Endothelial cell of umbilical vein (primary cell): ENCODE measurements at regions not wholly inside any gene's neighbourhood (a gene's known extent, or its start where the extent isn't known, plus 50 kb on each side); places are given as distances from the start of the nearest gene placed in this dataset.

ENCODE experiments used
- BruUV-seq: library from RNA; stranded (reverse); fragments of 400-500 nt; replicated peaks from 2 replicates; lab custom pipeline; 2021; lab: Mats Ljungman, UMichigan
- CTCF ChIA-PET: fragments of 300-600, 350-600 bp; sonication (Branson Sonifier 250); formaldehyde crosslinking; loops from one replicate; lab custom pipeline; 2021; ENCODE audit warnings: antibody characterized with exemption, inconsistent platforms; lab: Charles Lee
- POLR2A ChIA-PET: fragments of 300-600, 350-600 bp; sonication (Branson Sonifier 250); formaldehyde crosslinking; loops from one replicate; lab custom pipeline; 2021; ENCODE audit warnings: antibody characterized with exemption, inconsistent platforms; lab: Charles Lee
- DNase-seq: peaks from one replicate; pipeline ENCODE4 v3.0.0-alpha.2; 2011; ENCODE audit warnings: low read depth, low spot score
- FAIRE-seq: peaks from 2 replicates; lab custom pipeline; 2011; peaks lifted over from hg19 to GRCh38; lab: Jason Lieb, UNC
- H2AFZ ChIP-seq: 2 replicates; pipeline ENCODE4 v1.6.0; 2012; ENCODE audit warnings: low read depth, low read length, control low read depth, inconsistent platforms
- H3K27ac ChIP-seq: 2 replicates; pipeline ENCODE4 v1.5.1; 2011; ENCODE audit warnings: low read depth, mild to moderate bottlenecking, control low read depth, low read length, moderate library complexity; ENCODE audit not compliant: insufficient read depth
- H3K27me3 ChIP-seq, 2 experiments: 2 replicates each; pipeline versions ENCODE4 v1.6.0 to v1.6.1; 2011; ENCODE audit warnings: low read length in 2 of 2, mixed read lengths in 1 of 2; ENCODE audit not compliant: control insufficient read depth in 2 of 2, insufficient read depth in 2 of 2
- H3K36me3 ChIP-seq, 2 experiments: 2 replicates in 1 of 2; 3 replicates in 1 of 2; pipeline ENCODE4 v1.5.1; 2011; ENCODE audit warnings: low read length in 2 of 2, mild to moderate bottlenecking in 1 of 2, moderate library complexity in 1 of 2; ENCODE audit not compliant: control insufficient read depth in 2 of 2, insufficient read depth in 2 of 2; ENCODE audit errors: extremely low read depth in 1 of 2
- H3K4me1 ChIP-seq: 3 replicates; pipeline ENCODE4 v1.5.1; 2011; ENCODE audit warnings: mild to moderate bottlenecking, low read length; ENCODE audit not compliant: control insufficient read depth, insufficient read depth; ENCODE audit errors: extremely low read depth
- H3K4me2 ChIP-seq: 2 replicates; pipeline ENCODE4 v1.6.1; 2011; ENCODE audit warnings: low read length, control low read depth, mixed read lengths; ENCODE audit not compliant: insufficient read depth
- H3K4me3 ChIP-seq, 3 experiments: fragments of 200-600 bp in 1 of 3; sonication (generic), shearing (Covaris generic) in 1 of 3; replicated peaks in 1 of 3; 2 replicates each; pipeline ENCODE4 v1.5.1; 2011 to 2016; ENCODE audit warnings: control low read depth in 3 of 3, low read length in 3 of 3, mild to moderate bottlenecking in 2 of 3, inconsistent platforms in 1 of 3, low read depth in 1 of 3, moderate library complexity in 1 of 3; ENCODE audit not compliant: insufficient read depth in 1 of 3
- H3K79me2 ChIP-seq: 2 replicates; pipeline ENCODE4 v1.6.0; 2012; ENCODE audit warnings: low read length, inconsistent platforms; ENCODE audit not compliant: control insufficient read depth, insufficient read depth
- H3K9ac ChIP-seq: replicated peaks from 2 replicates; pipeline ENCODE3; 2011; ENCODE audit warnings: low read length, control low read depth; ENCODE audit not compliant: insufficient read depth; ENCODE audit errors: extremely low read depth
- H3K9me1 ChIP-seq: replicated peaks from 3 replicates; pipeline ENCODE4 v1.6.0; 2011; ENCODE audit warnings: mild to moderate bottlenecking, low read length; ENCODE audit not compliant: control insufficient read depth, insufficient read depth; ENCODE audit errors: extremely low read depth
- H3K9me3 ChIP-seq: replicated peaks from 2 replicates; pipeline ENCODE4 v1.5.1; 2012; ENCODE audit warnings: low read length, inconsistent platforms; ENCODE audit not compliant: control insufficient read depth, insufficient read depth
- H4K20me1 ChIP-seq: replicated peaks from 2 replicates; pipeline ENCODE3; 2011; ENCODE audit warnings: mild to moderate bottlenecking, low read length; ENCODE audit not compliant: control insufficient read depth, insufficient read depth; ENCODE audit errors: extremely low read depth
- FOS ChIP-seq: IDR thresholded peaks from 2 replicates; pipeline ENCODE4 v1.6.1; 2011; ENCODE audit warnings: mild to moderate bottlenecking, low read length, moderate library complexity, borderline replicate concordance; ENCODE audit not compliant: insufficient read depth
- JUN ChIP-seq: IDR thresholded peaks from 2 replicates; pipeline ENCODE4 v1.6.1; 2011; ENCODE audit warnings: borderline replicate concordance, low read depth; ENCODE audit not compliant: insufficient read length, insufficient read depth
- MAX ChIP-seq: IDR thresholded peaks from 2 replicates; pipeline ENCODE4 v1.6.1; 2011; ENCODE audit not compliant: insufficient read depth, insufficient read length
- dilution Hi-C: fragments of 300-500 bp; cut with MboI; formaldehyde crosslinking; loops from one replicate; pipeline ENCODE4 v1.15.0; 2019; ENCODE audit warnings: low sequenced_read_pairs; ENCODE audit not compliant: extremely low pct_ligation_motif_present
- intact Hi-C: fragments of 100-400 bp; cut with micrococcal nuclease; formaldehyde crosslinking; loops from one replicate; pipeline ENCODE4 v1.10.0; 2022
- TF ChIP-seq, protein P1 (sequence below), 2 donors: IDR thresholded peaks; 1 replicate in 1 of 2; 2 replicates in 1 of 2; pipeline ENCODE4 v1.5.1; 2011; ENCODE audit warnings: low read length in 2 of 2, mild to moderate bottlenecking in 2 of 2, moderate library complexity in 2 of 2, control low read depth in 1 of 2, inconsistent platforms in 1 of 2, low read depth in 1 of 2; ENCODE audit not compliant: insufficient read depth in 1 of 2; ENCODE audit errors: extremely low read depth in 1 of 2

DNA sequence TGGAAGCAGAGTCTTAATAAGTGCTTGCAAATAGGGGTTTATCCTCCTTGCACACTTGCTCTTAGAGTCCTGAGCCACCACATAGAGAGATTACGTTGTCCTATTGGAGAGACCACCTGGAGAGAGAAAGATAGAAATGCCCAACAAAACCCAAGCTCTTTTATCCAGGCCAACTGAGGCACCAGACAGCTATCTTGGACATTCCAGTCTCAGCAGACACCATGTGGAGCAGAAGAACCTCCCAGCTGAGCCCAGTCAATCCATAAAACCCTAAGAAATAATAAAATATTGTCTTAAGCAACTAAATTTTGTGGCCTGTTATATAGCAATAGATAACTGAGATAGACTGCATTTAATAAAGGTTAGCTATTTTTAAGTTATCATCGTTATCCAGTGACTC lies 105.7 kb upstream of the PFN2 start:
- CTCF ChIA-PET: no interaction called here
- no peaks in the 10 kb centered on the region for H4K20me1 ChIP-seq
- H3K4me2 ChIP-seq: no peak overlapping the region
- no peak for DNase-seq
- dilution Hi-C loops (no loop called here), intact Hi-C loops (no loop called here)
- POLR2A ChIA-PET: no interaction called here
- H3K4me1 ChIP-seq: no peaks in the 10 kb centered on the region
- no peak for TF ChIP-seq FOS
- H3K36me3 ChIP-seq: no peaks in the 10 kb centered on the region
- H3K9me1 ChIP-seq: no peaks in the 10 kb centered on the region
- no peak for FAIRE-seq
- H3K27me3 ChIP-seq: peaks cover 0 to 10% of the 10 kb centered on the region in 2 experiments
- no peak overlapping the region for H3K27ac ChIP-seq
- H3K9me3 ChIP-seq: no peaks in the 10 kb centered on the region
- H3K79me2 ChIP-seq: no peaks in the 10 kb centered on the region
- no peak overlapping the region for H3K9ac ChIP-seq
- no peak overlapping the region for H2AFZ ChIP-seq
- H3K4me3 ChIP-seq: no peak overlapping the region
- BruUV-seq: no TSS peak

DNA sequence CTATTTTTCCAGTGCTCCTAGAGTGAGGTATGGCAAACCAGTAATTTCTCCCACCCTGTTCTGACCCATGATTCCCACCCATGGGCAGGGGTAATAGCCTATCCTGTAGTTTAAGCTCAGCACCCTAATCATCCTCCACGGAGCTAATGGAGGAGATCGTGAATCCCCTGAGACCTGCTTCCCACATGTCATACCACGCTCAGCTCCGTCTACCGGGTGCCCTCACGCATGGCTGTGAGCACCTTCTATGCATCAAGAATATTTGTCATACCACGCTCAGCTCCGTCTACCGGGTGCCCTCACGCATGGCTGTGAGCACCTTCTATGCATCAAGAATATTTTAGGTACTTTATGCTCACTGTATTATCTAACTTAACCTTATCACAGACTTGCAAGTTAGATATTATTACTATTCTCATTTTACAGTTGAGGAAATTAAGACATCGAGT lies 104.7 kb upstream of the PFN2 start:
- Histone ChIP-seq H3K9me3 (no peaks in the 10 kb centered on the region), H3K9ac (no peak overlapping the region), H3K4me3 (no peak overlapping the region), H3K4me2 (no peak overlapping the region), H3K27ac (no peak overlapping the region), H2AFZ (no peak overlapping the region), H4K20me1 (no peaks in the 10 kb centered on the region), H3K79me2 (no peaks in the 10 kb centered on the region), H3K36me3 (no peaks in the 10 kb centered on the region), H3K4me1 (no peaks in the 10 kb centered on the region), H3K27me3 (peaks cover 0 to 10% of the 10 kb centered on the region in 2 experiments), H3K9me1 (no peaks in the 10 kb centered on the region)
- intact Hi-C loops: no loop called here
- ChIA-PET CTCF (no interaction called here), POLR2A (no interaction called here)
- TF ChIP-seq, protein P1, sequence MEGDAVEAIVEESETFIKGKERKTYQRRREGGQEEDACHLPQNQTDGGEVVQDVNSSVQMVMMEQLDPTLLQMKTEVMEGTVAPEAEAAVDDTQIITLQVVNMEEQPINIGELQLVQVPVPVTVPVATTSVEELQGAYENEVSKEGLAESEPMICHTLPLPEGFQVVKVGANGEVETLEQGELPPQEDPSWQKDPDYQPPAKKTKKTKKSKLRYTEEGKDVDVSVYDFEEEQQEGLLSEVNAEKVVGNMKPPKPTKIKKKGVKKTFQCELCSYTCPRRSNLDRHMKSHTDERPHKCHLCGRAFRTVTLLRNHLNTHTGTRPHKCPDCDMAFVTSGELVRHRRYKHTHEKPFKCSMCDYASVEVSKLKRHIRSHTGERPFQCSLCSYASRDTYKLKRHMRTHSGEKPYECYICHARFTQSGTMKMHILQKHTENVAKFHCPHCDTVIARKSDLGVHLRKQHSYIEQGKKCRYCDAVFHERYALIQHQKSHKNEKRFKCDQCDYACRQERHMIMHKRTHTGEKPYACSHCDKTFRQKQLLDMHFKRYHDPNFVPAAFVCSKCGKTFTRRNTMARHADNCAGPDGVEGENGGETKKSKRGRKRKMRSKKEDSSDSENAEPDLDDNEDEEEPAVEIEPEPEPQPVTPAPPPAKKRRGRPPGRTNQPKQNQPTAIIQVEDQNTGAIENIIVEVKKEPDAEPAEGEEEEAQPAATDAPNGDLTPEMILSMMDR (IDR thresholded peaks at IDR 0.05; ENCODE audit: extremely low read depth in 1 of 2, insufficient read depth in 1 of 2, low read depth in 1 of 2, low read length in 2 of 2): no peak
- no peak for TF ChIP-seq JUN
- no peak for TF ChIP-seq FOS
- no peak for TF ChIP-seq MAX
- no TSS peak for BruUV-seq
- DNase-seq (no peak), FAIRE-seq (no peak)
- dilution Hi-C loops: no loop called here
